Central memory CD8-positive, alpha-beta T cell (primary cell): ENCODE measurements at regions not wholly inside any gene's neighbourhood (a gene's known extent, or its start where the extent isn't known, plus 50 kb on each side); places are given as distances from the start of the nearest gene placed in this dataset.
"Not testable (repeated sequence)": the region's sequence is repeated elsewhere in the genome, so short reads cannot be mapped to it uniquely, and the experiment has no call there.

Source experiments
- ATAC-seq: fragments of 150-1000 bp; cut with Tn5 transposase; replicated peaks from 2 replicates; pipeline ENCODE4 v1.10.0; 2022; ENCODE audit warnings: mild to moderate bottlenecking, moderate FRiP score, moderate number of reproducible peaks; ENCODE audit not compliant: poor library complexity, severe bottlenecking; ENCODE audit errors: extremely low read depth
- DNase-seq, 2 donors: peaks; one replicate each; pipeline ENCODE4 v3.0.0; 2021; ENCODE audit warnings: low spot score in 2 of 2
- H3K27ac Mint-ChIP-seq: one replicate; pipeline ENCODE4 v1.8.0; 2022; ENCODE audit warnings: low read depth, mild to moderate bottlenecking, moderate library complexity, mixed read lengths
- H3K27me3 Mint-ChIP-seq: one replicate; pipeline ENCODE4 v1.8.0; 2022; ENCODE audit warnings: mixed read lengths
- H3K36me3 Mint-ChIP-seq: one replicate; pipeline ENCODE4 v1.8.0; 2022; ENCODE audit warnings: mild to moderate bottlenecking, moderate library complexity, mixed read lengths; ENCODE audit not compliant: insufficient read depth
- H3K4me1 Mint-ChIP-seq: one replicate; pipeline ENCODE4 v1.8.0; 2022; ENCODE audit warnings: mixed read lengths
- H3K4me3 Mint-ChIP-seq: one replicate; pipeline ENCODE4 v1.8.0; 2022; ENCODE audit warnings: mild to moderate bottlenecking, moderate library complexity, mixed read lengths
- H3K9me3 Mint-ChIP-seq: one replicate; pipeline ENCODE4 v1.8.0; 2022; ENCODE audit warnings: mixed read lengths

- DNase-seq, H3K27me3 Mint-ChIP-seq, H3K9me3 Mint-ChIP-seq, H3K4me3 Mint-ChIP-seq, H3K27ac Mint-ChIP-seq, H3K36me3 Mint-ChIP-seq: not testable (repeated sequence)
- H3K4me1 Mint-ChIP-seq = peaks cover 29% of the 10 kb centered on the region
- peak; percentile 70 for ATAC-seq
Observed at GRCh38 chr1:149841597-149842238, 57.6 kb upstream of the BOLA1 start.

- H3K4me3 Mint-ChIP-seq, H3K9me3 Mint-ChIP-seq, DNase-seq, H3K27ac Mint-ChIP-seq, H3K36me3 Mint-ChIP-seq, H3K27me3 Mint-ChIP-seq: not testable (repeated sequence)
- H3K4me1 Mint-ChIP-seq = peaks cover 36% of the 10 kb centered on the region
- peak; percentile 72 for ATAC-seq
Observed at GRCh38 chr1:149842458-149843064, 56.8 kb upstream of the BOLA1 start.

GRCh38 chr1:149843431-149844041, 55.8 kb upstream of the BOLA1 start:
- no peak for DNase-seq
- Mint-ChIP-seq H3K4me3 (peak overlapping the region; percentile 86), H3K4me1 (peaks cover 40% of the 10 kb centered on the region), H3K9me3 (no peaks in the 10 kb centered on the region), H3K27ac (peak overlapping the region; percentile 84), H3K27me3 (no peaks in the 10 kb centered on the region), H3K36me3 (peaks cover 3% of the 10 kb centered on the region)
- no peak for ATAC-seq

- ATAC-seq (no peak), DNase-seq (no peak)
- Mint-ChIP-seq H3K4me1 (peaks cover 46% of the 10 kb centered on the region), H3K27ac (peak overlapping the region; percentile 84), H3K9me3 (no peaks in the 10 kb centered on the region), H3K4me3 (peak overlapping the region; percentile 86), H3K36me3 (peaks cover 3% of the 10 kb centered on the region), H3K27me3 (no peaks in the 10 kb centered on the region)
Observed at GRCh38 chr1:149844101-149844500, 55.3 kb upstream of the BOLA1 start.

- no peaks in the 10 kb centered on the region for H3K9me3 Mint-ChIP-seq
- DNase-seq = no peak
- peak overlapping the region; percentile 86 for H3K4me3 Mint-ChIP-seq
- peaks cover 5% of the 10 kb centered on the region for H3K36me3 Mint-ChIP-seq
- peaks cover 53% of the 10 kb centered on the region for H3K4me1 Mint-ChIP-seq
- no peak for ATAC-seq
- H3K27me3 Mint-ChIP-seq = no peaks in the 10 kb centered on the region
- peak overlapping the region; percentile 84 for H3K27ac Mint-ChIP-seq
Observed at GRCh38 chr1:149844650-149845255, 54.6 kb upstream of the BOLA1 start.

- Mint-ChIP-seq H3K4me3 (peak overlapping the region; percentile 86), H3K9me3 (no peaks in the 10 kb centered on the region), H3K27me3 (no peaks in the 10 kb centered on the region), H3K27ac (peak overlapping the region; percentile 84), H3K4me1 (peaks cover 56% of the 10 kb centered on the region), H3K36me3 (peaks cover 8% of the 10 kb centered on the region)
- DNase-seq (no peak), ATAC-seq (no peak)
Observed at GRCh38 chr1:149845416-149845815, 54.0 kb upstream of the BOLA1 start.

GRCh38 chr1:149846042-149846441, 53.3 kb upstream of the BOLA1 start:
- H3K27me3 Mint-ChIP-seq = no peaks in the 10 kb centered on the region
- H3K4me3 Mint-ChIP-seq = peak overlapping the region; percentile 86
- peak overlapping the region; percentile 84 for H3K27ac Mint-ChIP-seq
- no peaks in the 10 kb centered on the region for H3K9me3 Mint-ChIP-seq
- ATAC-seq = no peak
- DNase-seq = no peak
- peaks cover 56% of the 10 kb centered on the region for H3K4me1 Mint-ChIP-seq
- peaks cover 8% of the 10 kb centered on the region for H3K36me3 Mint-ChIP-seq

GRCh38 chr1:149846593-149847466, 52.5 kb upstream of the BOLA1 start:
- peaks cover 56% of the 10 kb centered on the region for H3K4me1 Mint-ChIP-seq
- no peak for ATAC-seq
- no peak overlapping the region for H3K27ac Mint-ChIP-seq
- H3K27me3 Mint-ChIP-seq = no peaks in the 10 kb centered on the region
- peak overlapping the region; percentile 0 for H3K4me3 Mint-ChIP-seq
- DNase-seq = no peak
- no peaks in the 10 kb centered on the region for H3K9me3 Mint-ChIP-seq
- H3K36me3 Mint-ChIP-seq = peaks cover 8% of the 10 kb centered on the region

GRCh38 chr1:149848340-149849110, 50.8 kb upstream of the BOLA1 start:
- Mint-ChIP-seq H3K9me3 (no peaks in the 10 kb centered on the region), H3K27ac (peak overlapping the region; percentile 75), H3K36me3 (peaks cover 8% of the 10 kb centered on the region), H3K27me3 (no peaks in the 10 kb centered on the region), H3K4me1 (peaks cover 53% of the 10 kb centered on the region), H3K4me3 (peak overlapping the region; percentile 86)
- no peak for DNase-seq
- ATAC-seq = no peak

- peaks cover 5% of the 10 kb centered on the region for H3K36me3 Mint-ChIP-seq
Observed at GRCh38 chr1:149849111-149849946, 50.0 kb upstream of the BOLA1 start.

More at GRCh38 chr1:149849111-149849946, 50.0 kb upstream of the BOLA1 start:
- peak overlapping the region; percentile 86 for H3K4me3 Mint-ChIP-seq
- ATAC-seq = no peak
- peaks cover 49% of the 10 kb centered on the region for H3K4me1 Mint-ChIP-seq
- H3K27ac Mint-ChIP-seq = peak overlapping the region; percentile 75
- H3K27me3 Mint-ChIP-seq = no peaks in the 10 kb centered on the region
- no peaks in the 10 kb centered on the region for H3K9me3 Mint-ChIP-seq
- no peak for DNase-seq
